ENCODE measurements at regions not wholly inside any gene's neighbourhood (a gene's known extent, or its start where the extent isn't known, plus 50 kb on each side); places are given as distances from the start of the nearest gene placed in this dataset.
"Not testable (repeated sequence)": the region's sequence is repeated elsewhere in the genome, so short reads cannot be mapped to it uniquely, and the experiment has no call there.

- TF ChIP-seq, protein P1, sequence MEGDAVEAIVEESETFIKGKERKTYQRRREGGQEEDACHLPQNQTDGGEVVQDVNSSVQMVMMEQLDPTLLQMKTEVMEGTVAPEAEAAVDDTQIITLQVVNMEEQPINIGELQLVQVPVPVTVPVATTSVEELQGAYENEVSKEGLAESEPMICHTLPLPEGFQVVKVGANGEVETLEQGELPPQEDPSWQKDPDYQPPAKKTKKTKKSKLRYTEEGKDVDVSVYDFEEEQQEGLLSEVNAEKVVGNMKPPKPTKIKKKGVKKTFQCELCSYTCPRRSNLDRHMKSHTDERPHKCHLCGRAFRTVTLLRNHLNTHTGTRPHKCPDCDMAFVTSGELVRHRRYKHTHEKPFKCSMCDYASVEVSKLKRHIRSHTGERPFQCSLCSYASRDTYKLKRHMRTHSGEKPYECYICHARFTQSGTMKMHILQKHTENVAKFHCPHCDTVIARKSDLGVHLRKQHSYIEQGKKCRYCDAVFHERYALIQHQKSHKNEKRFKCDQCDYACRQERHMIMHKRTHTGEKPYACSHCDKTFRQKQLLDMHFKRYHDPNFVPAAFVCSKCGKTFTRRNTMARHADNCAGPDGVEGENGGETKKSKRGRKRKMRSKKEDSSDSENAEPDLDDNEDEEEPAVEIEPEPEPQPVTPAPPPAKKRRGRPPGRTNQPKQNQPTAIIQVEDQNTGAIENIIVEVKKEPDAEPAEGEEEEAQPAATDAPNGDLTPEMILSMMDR (conservative IDR thresholded peaks at IDR 0.05; ENCODE audit: control insufficient read depth, insufficient read depth, low read depth, low read length) = no peak
- H3K4me3 ChIP-seq (ENCODE audit: control insufficient read depth, low read depth, low read length) = no peak overlapping the region
- no peak for DNase-seq (ENCODE audit: low read depth)
Observed at GRCh38 chr2:75390169-75390568, 170.6 kb downstream of the EVA1A start.

DNA sequence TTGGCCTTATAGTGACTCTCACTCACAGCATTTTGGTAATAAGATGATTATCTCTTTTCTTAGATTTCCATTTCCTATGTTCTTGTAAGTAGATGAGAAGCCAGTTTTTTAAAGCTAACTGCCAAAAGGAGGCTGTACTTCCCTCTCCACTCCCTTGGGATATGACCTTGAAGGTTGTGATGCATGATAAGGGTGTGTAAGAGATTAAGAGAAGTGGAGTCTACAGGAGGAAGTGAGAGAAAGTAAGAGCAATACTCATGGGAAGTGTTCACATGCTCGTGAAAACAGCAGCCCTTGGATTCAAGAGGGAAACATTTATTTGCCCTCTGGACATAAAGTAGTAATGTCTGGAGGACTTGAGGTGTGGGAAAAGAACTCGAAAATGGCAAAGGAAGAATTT, 171.5 kb downstream of the EVA1A start:
- TF ChIP-seq, protein P1 (conservative IDR thresholded peaks at IDR 0.05; ENCODE audit: control insufficient read depth, insufficient read depth, low read depth, low read length) = no peak
- no peak for DNase-seq (ENCODE audit: low read depth)
- H3K4me3 ChIP-seq (ENCODE audit: control insufficient read depth, low read depth, low read length) = no peak overlapping the region

DNA sequence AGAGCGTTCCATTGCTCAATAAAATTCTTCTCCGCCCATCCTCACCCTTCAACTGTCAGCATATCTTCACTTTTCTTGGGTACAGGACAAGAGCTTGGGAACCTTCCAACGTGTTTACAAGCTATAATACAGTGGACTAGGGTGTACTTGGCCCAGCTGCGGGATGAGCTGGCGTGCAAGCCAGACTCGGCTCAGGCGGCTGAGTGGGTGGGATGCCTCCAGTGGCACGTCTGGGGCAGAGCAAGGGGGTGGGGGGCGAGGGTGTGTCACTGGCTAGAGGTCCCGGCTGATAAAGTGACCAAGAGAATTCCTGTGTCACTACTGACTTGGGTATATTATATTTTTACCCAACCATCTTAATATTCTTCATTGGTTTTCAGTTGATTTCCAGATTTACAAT, 179.7 kb downstream of the EVA1A start:
- no peak overlapping the region for H3K4me3 ChIP-seq (ENCODE audit: control insufficient read depth, low read depth, low read length)
- DNase-seq (ENCODE audit: low read depth) = no peak
- TF ChIP-seq, protein P1 (conservative IDR thresholded peaks at IDR 0.05; ENCODE audit: control insufficient read depth, insufficient read depth, low read depth, low read length) = no peak

- no peak overlapping the region for H3K4me3 ChIP-seq (ENCODE audit: control insufficient read depth, low read depth, low read length)
- DNase-seq (ENCODE audit: low read depth) = no peak
- TF ChIP-seq, protein P1 (conservative IDR thresholded peaks at IDR 0.05; ENCODE audit: control insufficient read depth, insufficient read depth, low read depth, low read length) = no peak
Observed at GRCh38 chr2:75379476-75380210, 180.3 kb upstream of the TACR1 start.

GRCh38 chr2:75375646-75376582, 176.6 kb upstream of the TACR1 start:
- no peak overlapping the region for H3K4me3 ChIP-seq (ENCODE audit: control insufficient read depth, low read depth, low read length)
- peak; percentile 64 for DNase-seq (ENCODE audit: low read depth)
- TF ChIP-seq, protein P1 (conservative IDR thresholded peaks at IDR 0.05; ENCODE audit: control insufficient read depth, insufficient read depth, low read depth, low read length) = no peak

DNA sequence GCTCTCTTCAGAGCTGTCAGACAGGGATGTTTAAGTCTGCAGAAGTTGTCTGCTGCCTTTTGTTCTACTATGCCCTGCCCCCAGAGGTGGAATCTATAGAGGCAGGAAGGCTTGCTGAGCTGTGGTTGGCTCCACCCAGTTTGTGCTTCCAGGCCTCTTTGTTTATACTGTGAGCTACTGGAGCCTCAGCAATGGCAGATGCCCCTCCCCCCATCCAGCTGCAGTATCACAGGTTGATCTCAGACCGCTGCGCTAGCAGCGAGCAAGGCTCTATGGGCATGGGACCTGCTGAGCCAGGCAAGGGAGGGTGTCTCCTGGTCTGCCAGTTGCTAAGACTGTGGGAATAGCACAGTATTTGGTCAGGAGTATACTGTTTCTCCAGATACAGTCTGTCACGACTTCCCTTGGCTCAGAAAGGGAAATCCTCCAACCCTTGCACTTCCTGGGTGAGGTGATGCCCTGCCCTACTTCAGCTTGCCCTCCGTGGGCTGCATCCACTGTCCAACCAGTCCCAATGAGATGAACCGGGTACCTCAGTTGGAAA, 175.2 kb upstream of the TACR1 start:
- peak; percentile 7 for DNase-seq (ENCODE audit: low read depth)
- H3K4me3 ChIP-seq (ENCODE audit: control insufficient read depth, low read depth, low read length) = not testable (repeated sequence)

DNA sequence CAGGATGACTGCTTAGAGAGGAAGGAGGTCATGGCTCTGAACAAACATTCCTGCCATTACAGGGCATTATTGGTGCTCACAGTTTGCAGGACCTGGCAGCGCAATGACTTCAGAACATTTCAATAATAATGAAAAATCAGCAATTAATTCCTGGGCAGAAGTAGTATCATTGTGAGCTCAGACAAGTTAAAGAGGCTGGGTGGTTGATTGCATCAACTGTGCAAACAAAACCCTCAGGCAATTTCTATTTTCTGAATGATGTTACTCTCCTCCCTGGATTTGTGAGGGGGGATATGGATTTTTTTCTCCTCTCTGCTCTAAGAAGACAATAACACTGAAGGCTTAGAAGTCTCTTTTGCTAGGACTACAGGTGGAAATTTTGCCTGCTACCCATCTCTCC, 168.1 kb upstream of the TACR1 start:
- TF ChIP-seq, protein P1 (conservative IDR thresholded peaks at IDR 0.05; ENCODE audit: control insufficient read depth, insufficient read depth, low read depth, low read length) = no peak
- no peak for DNase-seq (ENCODE audit: low read depth)
- H3K4me3 ChIP-seq (ENCODE audit: control insufficient read depth, low read depth, low read length) = no peak overlapping the region
